OCI-LY1 (cell line): ENCODE measurements at regions not wholly inside any gene's neighbourhood (a gene's known extent, or its start where the extent isn't known, plus 50 kb on each side); places are given as distances from the start of the nearest gene placed in this dataset.

Experiments used
- H2AFZ ChIP-seq: fragments of 200-600 bp; sonication (generic), shearing (Covaris generic); 2 replicates; pipeline ENCODE4 v1.6.0; 2014; ENCODE audit warnings: antibody characterized with exemption, mild to moderate bottlenecking, low read length
- H3F3A ChIP-seq: fragments of 200-600 bp; sonication (generic), shearing (Covaris generic); 2 replicates; pipeline ENCODE4 v1.6.0; 2014; ENCODE audit warnings: mild to moderate bottlenecking, antibody characterized with exemption, low read length, moderate library complexity; ENCODE audit not compliant: insufficient read depth
- H3K27ac ChIP-seq: fragments of 200-600 bp; sonication (generic); 2 replicates; pipeline ENCODE4 v1.5.1; 2014; ENCODE audit warnings: low read length, mixed run types, mild to moderate bottlenecking, low read depth; ENCODE audit not compliant: poor library complexity, severe bottlenecking
- H3K27me3 ChIP-seq: fragments of 200-600 bp; sonication (generic); 2 replicates; pipeline ENCODE4 v1.6.0; 2014; ENCODE audit warnings: antibody characterized with exemption, mild to moderate bottlenecking, low read length, moderate library complexity; ENCODE audit not compliant: insufficient read depth
- H3K36me3 ChIP-seq: fragments of 200-600 bp; sonication (generic); 2 replicates; pipeline ENCODE4 v1.6.1; 2014; ENCODE audit warnings: mild to moderate bottlenecking, antibody characterized with exemption, low read length, moderate library complexity, mixed read lengths; ENCODE audit not compliant: insufficient read depth
- H3K4me1 ChIP-seq: fragments of 200-600 bp; sonication (generic); 2 replicates; pipeline ENCODE4 v1.5.1; 2014; ENCODE audit warnings: mild to moderate bottlenecking, low read length, moderate library complexity; ENCODE audit not compliant: insufficient read depth, severe bottlenecking
- H3K4me2 ChIP-seq: fragments of 200-600 bp; sonication (generic), shearing (Covaris generic); 2 replicates; pipeline ENCODE4 v1.6.1; 2014; ENCODE audit warnings: low read length
- H3K4me3 ChIP-seq: fragments of 200-600 bp; sonication (generic); 2 replicates; pipeline ENCODE4 v1.5.1; 2014; ENCODE audit warnings: low read length, low read depth, mild to moderate bottlenecking, mixed read lengths; ENCODE audit not compliant: poor library complexity, severe bottlenecking
- H3K79me2 ChIP-seq: fragments of 200-600 bp; shearing (Covaris generic); 2 replicates; pipeline ENCODE4 v1.6.1; 2016; ENCODE audit warnings: mixed run types, low read length, mixed read lengths; ENCODE audit not compliant: insufficient read depth
- H3K9ac ChIP-seq: fragments of 200-600 bp; sonication (generic), shearing (Covaris generic); 2 replicates; pipeline ENCODE4 v1.6.1; 2014; ENCODE audit warnings: mild to moderate bottlenecking, low read length, mixed read lengths
- H3K9me2 ChIP-seq: fragments of 200-600 bp; sonication (generic), shearing (Covaris generic); 2 replicates; pipeline ENCODE4 v1.6.1; 2014; ENCODE audit warnings: low read depth, mild to moderate bottlenecking, low read length, mixed read lengths
- H3K9me3 ChIP-seq: fragments of 200-600 bp; shearing (Covaris generic); 2 replicates; pipeline ENCODE4 v1.6.1; 2014; ENCODE audit warnings: low read length, mixed read lengths
- H4K20me1 ChIP-seq: fragments of 200-600 bp; sonication (generic), shearing (Covaris generic); 2 replicates; pipeline ENCODE4 v1.6.0; 2016; ENCODE audit warnings: mild to moderate bottlenecking, low read length; ENCODE audit not compliant: insufficient read depth
- EZH2 ChIP-seq: fragments of 200-600 bp; sonication (generic), shearing (Covaris generic); IDR thresholded peaks from 2 replicates; pipeline ENCODE4 v1.8.0; 2017; ENCODE audit warnings: borderline replicate concordance, mixed run types, mild to moderate bottlenecking, antibody characterized with exemption, low read length, moderate library complexity, mixed read lengths
- TF ChIP-seq, protein P1 (sequence below): fragments of 200-600 bp; sonication (generic), shearing (Covaris generic); IDR thresholded peaks from 2 replicates; pipeline ENCODE4 v1.5.1; 2017; ENCODE audit warnings: mild to moderate bottlenecking, antibody characterized with exemption, low read length, moderate library complexity, mixed read lengths

GRCh38 chr6:71402096-71402495 lies 113.5 kb downstream of the OGFRL1 start:
- H4K20me1 ChIP-seq = no peaks in the 10 kb centered on the region
- H3F3A ChIP-seq = no peaks in the 10 kb centered on the region
- TF ChIP-seq, protein P1, sequence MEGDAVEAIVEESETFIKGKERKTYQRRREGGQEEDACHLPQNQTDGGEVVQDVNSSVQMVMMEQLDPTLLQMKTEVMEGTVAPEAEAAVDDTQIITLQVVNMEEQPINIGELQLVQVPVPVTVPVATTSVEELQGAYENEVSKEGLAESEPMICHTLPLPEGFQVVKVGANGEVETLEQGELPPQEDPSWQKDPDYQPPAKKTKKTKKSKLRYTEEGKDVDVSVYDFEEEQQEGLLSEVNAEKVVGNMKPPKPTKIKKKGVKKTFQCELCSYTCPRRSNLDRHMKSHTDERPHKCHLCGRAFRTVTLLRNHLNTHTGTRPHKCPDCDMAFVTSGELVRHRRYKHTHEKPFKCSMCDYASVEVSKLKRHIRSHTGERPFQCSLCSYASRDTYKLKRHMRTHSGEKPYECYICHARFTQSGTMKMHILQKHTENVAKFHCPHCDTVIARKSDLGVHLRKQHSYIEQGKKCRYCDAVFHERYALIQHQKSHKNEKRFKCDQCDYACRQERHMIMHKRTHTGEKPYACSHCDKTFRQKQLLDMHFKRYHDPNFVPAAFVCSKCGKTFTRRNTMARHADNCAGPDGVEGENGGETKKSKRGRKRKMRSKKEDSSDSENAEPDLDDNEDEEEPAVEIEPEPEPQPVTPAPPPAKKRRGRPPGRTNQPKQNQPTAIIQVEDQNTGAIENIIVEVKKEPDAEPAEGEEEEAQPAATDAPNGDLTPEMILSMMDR = no peak
- TF ChIP-seq EZH2 = no peak
- no peaks in the 10 kb centered on the region for H3K27me3 ChIP-seq
- H3K27ac ChIP-seq = no peak overlapping the region
- no peak overlapping the region for H2AFZ ChIP-seq
- no peaks in the 10 kb centered on the region for H3K79me2 ChIP-seq
- H3K4me3 ChIP-seq = no peak overlapping the region
- H3K36me3 ChIP-seq = no peaks in the 10 kb centered on the region
- H3K4me2 ChIP-seq = no peak overlapping the region
- H3K9ac ChIP-seq = no peak overlapping the region
- no peaks in the 10 kb centered on the region for H3K4me1 ChIP-seq
- no peaks in the 10 kb centered on the region for H3K9me3 ChIP-seq
- H3K9me2 ChIP-seq = no peaks in the 10 kb centered on the region

DNA sequence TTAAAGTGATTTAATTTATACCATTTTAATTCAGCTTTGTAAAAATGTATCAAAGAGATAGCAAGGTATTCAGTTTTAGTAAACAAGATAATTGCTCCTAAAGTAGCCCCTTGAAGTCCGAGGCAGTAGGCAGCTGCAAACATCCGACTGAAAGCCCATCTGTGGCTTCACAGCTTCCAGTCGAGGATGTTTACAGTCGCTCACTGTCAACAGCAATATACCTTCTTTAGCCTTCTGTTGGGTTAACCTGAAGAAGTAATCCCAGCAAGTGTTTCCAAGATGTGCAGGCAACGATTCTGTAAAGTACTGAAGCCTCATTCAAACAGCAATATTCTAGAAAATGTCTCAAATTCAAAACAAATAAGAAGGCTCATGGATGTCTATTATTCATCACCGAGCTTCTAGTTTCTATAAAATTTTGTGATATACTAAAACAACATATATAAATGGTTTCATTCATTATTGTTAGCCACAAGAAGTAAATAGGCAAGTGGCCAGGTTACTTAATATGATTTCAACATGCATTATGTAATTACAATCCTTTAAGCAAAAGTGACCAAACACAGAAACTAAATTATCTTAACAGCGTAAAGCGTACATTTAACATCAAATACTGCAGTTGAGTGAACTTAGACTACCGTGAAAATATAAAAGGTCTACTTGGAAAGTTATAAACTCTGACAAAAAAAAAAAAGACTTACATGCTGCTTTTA lies 115.0 kb downstream of the OGFRL1 start:
- no peaks in the 10 kb centered on the region for H3K4me1 ChIP-seq
- no peaks in the 10 kb centered on the region for H3K27me3 ChIP-seq
- H3K27ac ChIP-seq = no peak overlapping the region
- H3K79me2 ChIP-seq = no peaks in the 10 kb centered on the region
- no peak overlapping the region for H3K4me2 ChIP-seq
- TF ChIP-seq, protein P1 = no peak
- TF ChIP-seq EZH2 = no peak
- no peaks in the 10 kb centered on the region for H3F3A ChIP-seq
- H3K9me3 ChIP-seq = no peaks in the 10 kb centered on the region
- no peaks in the 10 kb centered on the region for H3K9me2 ChIP-seq
- H3K36me3 ChIP-seq = no peaks in the 10 kb centered on the region
- no peak overlapping the region for H3K9ac ChIP-seq
- no peaks in the 10 kb centered on the region for H4K20me1 ChIP-seq
- H2AFZ ChIP-seq = no peak overlapping the region
- no peak overlapping the region for H3K4me3 ChIP-seq

- no peaks in the 10 kb centered on the region for H3K9me3 ChIP-seq
- H3K9ac ChIP-seq = no peak overlapping the region
- TF ChIP-seq, protein P1 = no peak
- TF ChIP-seq EZH2 = no peak
- no peaks in the 10 kb centered on the region for H3K36me3 ChIP-seq
- no peak overlapping the region for H3K4me2 ChIP-seq
- no peaks in the 10 kb centered on the region for H3K79me2 ChIP-seq
- no peaks in the 10 kb centered on the region for H3K4me1 ChIP-seq
- H3K27me3 ChIP-seq = no peaks in the 10 kb centered on the region
- H3F3A ChIP-seq = no peaks in the 10 kb centered on the region
- H3K9me2 ChIP-seq = no peaks in the 10 kb centered on the region
- no peak overlapping the region for H2AFZ ChIP-seq
- H3K4me3 ChIP-seq = no peak overlapping the region
- no peak overlapping the region for H3K27ac ChIP-seq
- H4K20me1 ChIP-seq = no peaks in the 10 kb centered on the region
Observed at GRCh38 chr6:71404145-71404966, 115.7 kb downstream of the OGFRL1 start.
